ENCODE measurements at regions not wholly inside any gene's neighbourhood (a gene's known extent, or its start where the extent isn't known, plus 50 kb on each side); places are given as distances from the start of the nearest gene placed in this dataset.
A peak's percentile ranks its signal among the peaks of the same experiment; 100 is the strongest.
"Not testable (repeated sequence)": the region's sequence is repeated elsewhere in the genome, so short reads cannot be mapped to it uniquely, and the experiment has no call there.

DNA sequence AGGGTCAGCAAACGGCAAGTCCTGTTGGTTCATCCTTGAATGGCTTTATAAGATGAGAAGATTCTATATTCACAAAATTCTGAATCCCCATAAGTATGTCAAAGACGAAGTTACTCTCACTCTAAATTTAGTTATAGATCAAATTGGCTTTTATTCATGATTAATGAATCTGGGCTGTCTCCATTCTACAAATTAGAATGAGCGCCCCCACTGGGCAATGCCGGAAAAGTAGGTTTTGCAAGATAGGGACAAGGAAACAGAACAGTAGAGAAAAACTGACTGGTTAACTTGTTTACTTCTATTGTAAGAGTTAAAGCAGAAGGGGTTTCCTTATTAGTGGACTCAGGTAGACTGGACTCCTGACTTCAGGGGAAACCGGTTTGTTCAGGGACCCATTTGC lies 100.3 kb downstream of the F11 start:
- DNase-seq = no peak
- intact Hi-C loops (cut with DNase I) = no loop called here

DNA sequence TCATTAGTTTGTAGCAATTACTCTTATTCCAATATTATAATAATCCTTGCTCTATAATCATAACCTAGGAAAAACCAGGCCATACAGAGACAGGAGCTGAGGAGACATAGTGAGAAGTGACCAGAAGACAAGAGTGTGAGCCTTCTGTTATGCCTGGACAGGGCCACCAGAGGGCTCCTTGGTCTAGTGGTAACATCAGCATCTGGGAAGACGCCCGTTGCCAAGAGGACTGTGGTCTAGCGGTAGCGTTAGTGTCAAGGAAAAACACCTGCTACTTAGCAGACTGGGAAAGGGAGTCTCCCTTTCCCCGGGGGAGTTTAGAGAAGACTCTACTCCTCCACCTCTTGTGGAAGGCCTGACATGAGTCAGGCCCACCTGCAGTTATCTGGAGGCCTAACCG lies 97.0 kb downstream of the F11 start:
- intact Hi-C loops (cut with DNase I); DNase-seq: not testable (repeated sequence)

- intact Hi-C loops (cut with DNase I) = no loop called here
Observed at GRCh38 chr4:186360551-186360950, 94.6 kb downstream of the F11 start.

GRCh38 chr4:186351668-186352194 lies 85.7 kb downstream of the F11 start:
- intact Hi-C loops (cut with DNase I) = no loop called here
- DNase-seq = peak in 3 of 42 donors; percentile 10 to 27 (median 20)

More at GRCh38 chr4:186360551-186360950, 94.6 kb downstream of the F11 start:
- DNase-seq = no peak

- intact Hi-C loops (cut with DNase I) = no loop called here
- DNase-seq = no peak
Observed at GRCh38 chr4:186348433-186348832, 82.4 kb downstream of the F11 start.

- intact Hi-C loops (cut with DNase I) = no loop called here
- no peak for DNase-seq
Observed at GRCh38 chr4:186347743-186348142, 81.8 kb downstream of the F11 start.

DNA sequence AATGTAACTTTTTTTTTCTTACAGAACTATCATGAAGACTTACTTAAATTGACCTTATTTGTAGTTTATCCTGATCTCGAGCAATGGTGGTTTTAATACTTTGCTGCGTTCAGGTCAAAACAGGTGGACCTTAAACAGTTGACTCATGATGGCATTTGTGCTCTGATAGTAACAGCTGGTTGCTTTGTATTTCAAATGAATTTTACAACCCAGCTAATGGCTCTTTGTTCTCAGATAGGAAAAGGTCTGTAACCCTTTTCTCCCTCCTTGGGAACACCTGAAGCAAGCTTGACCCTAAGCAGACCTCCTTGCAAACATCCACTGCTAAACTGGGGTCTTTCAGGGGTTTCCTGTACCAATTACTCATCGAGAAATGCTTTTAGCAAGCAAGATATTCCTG lies 79.2 kb downstream of the F11 start:
- no peak for DNase-seq
- intact Hi-C loops (cut with DNase I) = no loop called here

- intact Hi-C loops (cut with DNase I) = no loop called here
- DNase-seq = no peak
Observed at GRCh38 chr4:186342582-186342981, 76.6 kb downstream of the F11 start.

GRCh38 chr4:186341655-186342054 lies 75.7 kb downstream of the F11 start:
- DNase-seq = no peak
- intact Hi-C loops (cut with DNase I) = no loop called here

Measured in head of caudate nucleus (tissue), 42 donors.